NCI-H82 treated with DMSO at 0.1 percent for 48 hours (cell line): ENCODE measurements at regions not wholly inside any gene's neighbourhood (a gene's known extent, or its start where the extent isn't known, plus 50 kb on each side); places are given as distances from the start of the nearest gene placed in this dataset.
"Not testable (repeated sequence)": the region's sequence is repeated elsewhere in the genome, so short reads cannot be mapped to it uniquely, and the experiment has no call there.

Experiments
- DNase-seq: peaks from one replicate; lab custom pipeline; 2025; ENCODE audit not compliant: unreplicated experiment; lab: John Stamatoyannopoulos, UW

DNA sequence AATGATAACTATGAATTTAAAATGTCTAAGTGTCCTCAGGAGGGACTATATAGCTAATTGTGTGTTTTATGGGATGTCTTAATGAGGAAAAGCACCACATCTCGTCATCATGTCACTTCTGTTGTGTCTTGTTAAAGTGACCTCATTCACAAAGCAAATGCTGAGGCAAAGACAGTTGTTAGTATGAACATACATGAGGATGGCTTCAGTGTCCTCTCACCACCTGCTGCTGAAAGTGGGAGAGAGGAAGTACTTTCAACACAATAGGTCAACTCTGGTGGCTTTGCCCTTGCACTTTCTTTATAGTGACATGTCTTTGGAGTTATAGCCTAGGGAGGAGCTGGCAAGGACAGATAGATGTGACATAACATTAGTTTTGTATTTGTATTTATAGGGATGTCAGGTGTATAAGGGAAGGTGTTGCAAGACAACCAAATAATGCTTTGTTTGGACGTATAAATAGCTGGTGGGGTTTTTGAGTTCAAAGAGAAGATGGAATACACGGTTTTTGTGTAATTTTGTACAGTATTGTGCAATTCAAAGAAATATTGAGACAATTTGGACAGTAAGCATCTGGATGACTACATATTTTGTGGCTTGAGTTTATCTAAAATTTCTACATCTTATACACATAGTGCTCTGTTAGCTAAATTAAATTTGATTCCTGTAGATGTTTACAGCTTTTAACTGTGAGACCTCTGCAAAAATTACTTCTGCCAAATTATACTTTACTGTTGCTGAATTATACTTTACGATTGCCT lies 131.7 kb upstream of the ATP2B1 start:
- no peak for DNase-seq

DNA sequence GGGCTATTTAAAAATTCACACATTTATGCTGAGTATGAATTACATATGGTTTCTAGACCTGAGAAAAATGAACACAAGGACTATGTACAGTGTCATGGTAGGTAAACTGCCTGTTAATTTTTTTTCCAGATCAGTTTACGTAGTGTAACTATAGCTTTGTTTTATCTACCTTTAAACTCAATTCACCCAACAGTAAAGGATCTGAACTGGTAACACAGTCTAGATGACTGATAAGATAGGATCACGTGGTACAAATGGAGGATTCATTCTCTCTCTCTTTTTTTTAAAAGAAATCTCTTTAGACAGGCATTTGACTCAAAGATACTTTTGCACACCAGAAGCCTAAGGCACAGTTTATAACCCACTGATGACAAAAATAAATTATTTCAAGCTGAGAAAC lies 130.8 kb upstream of the ATP2B1 start:
- no peak for DNase-seq

DNA sequence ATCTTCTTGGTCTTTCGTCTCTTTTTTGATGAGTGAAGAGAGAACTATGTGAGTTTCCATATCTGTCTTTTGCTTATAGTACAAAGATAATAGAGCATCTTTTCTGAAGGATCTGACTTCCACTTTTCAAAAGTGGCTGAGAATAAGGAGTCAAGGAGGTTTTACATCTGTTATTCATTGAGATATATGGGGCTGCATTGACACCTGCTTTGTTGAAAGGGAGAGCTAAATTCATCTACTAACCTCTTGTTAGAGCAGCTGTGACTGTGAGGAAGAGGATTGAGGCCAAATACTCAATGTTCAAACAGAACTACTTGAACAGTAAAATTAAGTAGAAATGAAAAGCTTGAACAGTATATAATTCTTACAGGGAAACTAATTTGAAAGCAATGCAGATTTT lies 130.2 kb upstream of the ATP2B1 start:
- DNase-seq, result no peak

DNA sequence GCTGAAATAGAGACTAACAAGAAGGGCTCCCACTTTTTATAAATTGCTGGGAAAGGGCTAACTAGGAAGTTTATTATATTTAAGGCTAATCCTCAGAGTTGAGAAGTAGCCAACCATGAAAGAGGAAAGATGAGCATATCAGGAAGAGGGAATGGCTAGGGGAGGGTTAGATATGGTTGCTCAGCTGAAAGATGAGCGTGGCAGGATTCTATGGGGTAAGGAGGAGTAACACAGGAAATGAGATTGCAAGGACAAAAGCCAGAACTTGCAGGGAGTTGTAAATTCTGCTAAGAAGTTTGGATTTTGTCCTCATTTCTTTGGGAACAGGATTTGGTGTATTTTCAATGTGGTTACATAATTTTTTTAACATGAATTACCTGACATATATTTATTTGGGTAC lies 127.4 kb upstream of the ATP2B1 start:
- no peak for DNase-seq

DNA sequence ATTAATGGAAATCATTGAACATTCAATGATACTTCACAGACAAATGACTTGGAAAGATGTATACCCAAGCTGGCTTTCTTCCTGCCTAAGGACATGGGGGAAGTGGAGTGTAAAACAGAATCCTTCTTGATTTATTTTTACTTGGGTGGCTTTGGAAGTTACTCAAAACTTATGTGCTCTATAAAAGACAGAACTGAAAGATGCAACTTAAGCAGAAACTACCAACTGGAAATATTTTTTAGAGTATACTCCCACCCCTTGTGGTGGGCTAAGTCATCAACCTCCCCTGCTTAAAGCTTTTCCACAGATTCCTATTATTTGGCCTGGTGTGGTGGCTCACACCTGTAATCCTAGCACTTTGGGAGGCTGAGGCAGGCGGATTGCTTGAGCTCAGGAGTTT lies 126.0 kb upstream of the ATP2B1 start:
- no peak for DNase-seq

DNA sequence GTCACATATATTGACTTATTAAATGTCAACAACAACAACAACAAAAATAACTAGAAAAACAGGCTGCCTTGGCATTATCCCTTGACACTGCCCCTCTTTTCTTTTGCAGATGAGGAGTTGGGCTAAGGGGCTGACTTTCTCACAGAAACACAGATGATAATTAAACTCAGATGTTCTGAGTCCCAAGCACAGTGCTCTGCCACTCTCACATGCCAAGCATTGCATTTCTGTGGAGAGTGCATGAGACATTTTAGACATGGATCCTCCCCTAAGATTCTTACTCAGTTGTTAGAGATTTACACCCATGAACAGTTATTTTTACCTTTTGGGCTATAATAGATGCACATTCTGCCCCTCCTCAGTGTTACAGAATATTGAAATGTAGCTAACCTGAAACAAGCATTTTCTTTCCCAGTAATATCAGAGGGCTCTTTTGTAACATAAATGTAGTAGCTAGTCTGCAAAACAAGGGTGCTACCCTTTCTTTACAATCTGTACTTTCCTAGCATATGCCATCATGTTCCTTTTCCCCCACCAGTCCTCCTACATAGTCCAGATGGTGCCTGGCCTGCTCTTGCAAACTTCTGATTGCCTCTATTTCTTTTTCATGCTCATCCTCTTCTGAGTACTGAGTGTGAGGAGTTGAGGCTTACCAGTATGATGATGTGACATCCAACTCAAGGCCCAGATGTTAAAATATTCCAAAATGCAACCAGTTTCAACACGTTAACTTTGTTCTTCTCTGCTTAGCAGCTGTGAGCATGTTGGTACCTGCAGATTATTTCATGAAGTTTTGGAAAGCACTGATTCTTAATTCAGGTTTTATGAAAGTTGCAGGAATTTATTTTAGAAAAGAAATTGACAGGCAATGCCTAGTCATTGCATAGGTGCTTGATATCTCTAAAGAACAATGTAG lies 125.0 kb upstream of the ATP2B1 start:
- no peak for DNase-seq

DNA sequence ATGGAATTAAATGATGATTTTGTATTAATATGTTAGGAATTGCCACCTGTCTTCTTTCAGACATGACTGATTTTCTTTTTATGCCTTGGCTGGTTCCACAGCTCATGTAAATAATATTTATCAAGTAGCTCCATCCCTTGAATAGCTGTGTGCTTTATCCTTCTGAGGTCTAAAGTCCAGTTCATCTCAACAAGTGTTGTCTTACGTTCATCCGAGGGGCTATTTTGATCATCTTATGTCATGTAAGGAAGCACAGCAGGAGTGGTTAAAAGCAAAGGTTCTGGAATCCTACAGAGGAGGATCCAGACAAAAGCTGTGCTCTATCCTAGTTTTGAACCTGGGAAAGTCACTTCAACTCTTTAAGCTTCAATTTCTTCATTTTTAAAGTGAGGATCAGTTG lies 123.7 kb upstream of the ATP2B1 start:
- DNase-seq, result no peak

DNA sequence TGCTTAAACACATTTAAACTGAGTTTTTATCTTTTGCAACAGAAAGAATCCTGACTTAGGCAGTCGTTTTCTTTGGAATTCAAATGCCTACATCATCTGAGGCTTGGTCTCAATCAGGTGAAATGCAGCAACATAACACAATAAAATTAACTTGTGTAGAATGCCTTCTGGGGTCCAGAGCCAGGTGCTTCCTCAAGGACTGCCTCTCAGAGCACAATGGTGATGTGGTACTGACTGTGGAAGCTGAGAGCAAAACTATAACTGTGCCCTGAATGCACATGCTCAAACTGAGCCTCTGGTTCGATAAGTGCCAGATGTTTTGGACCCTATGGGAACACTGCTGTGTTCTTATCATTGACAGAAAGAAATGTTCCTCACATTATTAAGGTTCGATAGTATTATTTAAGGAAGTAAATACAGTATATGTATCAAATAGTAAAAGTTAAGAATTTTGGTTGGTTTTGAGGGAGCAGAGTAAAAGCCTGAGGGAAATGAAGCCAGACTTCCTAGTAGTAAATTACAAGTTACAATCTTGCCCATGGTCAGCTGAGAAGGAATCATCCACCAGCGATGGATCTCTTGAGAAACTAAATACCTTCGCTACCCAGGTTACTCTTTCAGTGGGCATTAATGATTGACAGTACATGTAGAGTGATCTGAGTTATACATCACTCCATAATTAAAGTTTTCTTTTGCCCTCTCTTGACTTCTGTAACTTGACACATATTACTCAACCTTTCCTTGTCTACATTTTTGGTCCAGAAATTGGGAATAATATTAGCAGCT lies 122.9 kb upstream of the ATP2B1 start:
- DNase-seq, result no peak

DNA sequence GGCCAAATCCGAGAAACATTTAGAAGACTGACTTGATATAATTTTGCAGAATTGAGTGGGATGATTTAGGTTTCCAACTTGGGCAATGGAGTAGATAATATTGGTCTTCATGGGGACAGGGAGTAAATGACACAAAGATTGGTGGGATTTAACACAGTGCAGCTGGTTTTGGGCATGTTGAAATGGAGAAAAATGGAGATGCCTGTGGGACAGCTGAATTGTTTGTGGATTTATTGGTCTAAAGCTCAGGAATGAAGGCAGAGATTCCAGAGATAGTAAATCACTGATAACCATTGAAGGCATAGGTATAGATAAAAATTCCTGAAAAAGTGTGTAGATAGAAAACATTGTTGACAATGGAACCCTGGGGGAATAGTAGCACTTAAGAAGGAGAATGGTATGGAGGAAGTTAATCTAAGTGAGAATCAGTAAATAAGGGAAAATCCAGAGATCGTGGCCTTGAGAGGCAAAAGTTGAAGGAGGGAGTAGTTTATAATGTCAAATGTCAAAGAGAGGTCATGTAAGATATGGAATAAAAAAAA lies 120.9 kb upstream of the ATP2B1 start:
- no peak for DNase-seq

DNA sequence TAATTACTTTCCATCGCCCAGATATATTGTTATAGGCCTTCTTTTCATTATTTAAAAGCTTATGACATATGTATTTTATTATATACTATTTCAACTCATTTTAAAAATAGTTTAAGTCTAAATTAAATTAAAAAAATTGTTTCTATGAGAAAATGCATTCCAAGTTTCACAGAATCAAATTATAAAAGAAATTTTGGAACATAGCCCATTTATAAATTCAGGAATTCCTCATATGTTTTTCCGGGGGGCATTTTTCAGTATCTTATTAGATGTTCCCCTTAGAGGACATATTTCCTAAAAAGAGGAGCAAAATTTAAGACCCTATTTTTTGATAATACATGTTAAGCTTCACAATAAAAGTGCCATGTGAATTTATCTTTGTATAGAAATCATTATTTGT lies 119.9 kb upstream of the ATP2B1 start:
- DNase-seq, result no peak

DNA sequence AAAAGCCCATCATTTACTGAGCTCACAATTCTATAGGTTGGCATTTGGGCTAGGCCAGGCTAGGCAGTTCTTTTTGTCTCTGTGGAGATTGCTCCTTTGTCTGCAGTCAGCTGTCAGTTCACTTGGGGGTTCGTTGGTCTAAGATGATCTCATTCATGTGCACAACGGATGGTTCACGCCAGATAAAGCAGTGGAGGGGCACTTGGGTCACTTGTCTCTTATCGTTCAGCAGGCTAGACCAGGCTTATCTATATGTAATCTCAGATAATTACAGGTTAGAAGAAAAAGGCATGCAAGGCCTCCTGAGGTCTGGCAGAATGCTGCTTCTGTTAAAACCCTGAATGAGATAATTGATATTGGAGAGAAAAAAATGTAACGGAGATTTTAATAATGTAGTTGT lies 119.0 kb upstream of the ATP2B1 start:
- peak; percentile 21 for DNase-seq

DNA sequence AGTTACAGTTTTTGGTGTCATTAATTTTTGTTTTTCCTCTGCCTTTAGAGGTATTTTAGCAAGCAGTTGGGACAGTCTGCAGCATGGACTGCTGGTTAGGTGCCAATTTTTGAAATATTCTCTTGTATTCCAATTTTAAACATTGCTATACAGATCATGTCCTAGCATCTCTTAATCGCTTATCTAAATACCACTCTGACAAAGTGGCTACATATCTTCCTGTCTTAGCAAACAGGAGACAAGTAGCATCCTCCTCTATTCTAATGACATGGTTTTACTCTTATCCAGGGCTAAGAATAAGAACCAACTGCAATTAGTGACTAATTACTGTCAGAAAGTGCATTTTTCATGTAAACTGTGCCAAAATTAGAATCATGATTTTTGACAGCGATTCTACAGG lies 117.8 kb upstream of the ATP2B1 start:
- DNase-seq, result no peak

DNA sequence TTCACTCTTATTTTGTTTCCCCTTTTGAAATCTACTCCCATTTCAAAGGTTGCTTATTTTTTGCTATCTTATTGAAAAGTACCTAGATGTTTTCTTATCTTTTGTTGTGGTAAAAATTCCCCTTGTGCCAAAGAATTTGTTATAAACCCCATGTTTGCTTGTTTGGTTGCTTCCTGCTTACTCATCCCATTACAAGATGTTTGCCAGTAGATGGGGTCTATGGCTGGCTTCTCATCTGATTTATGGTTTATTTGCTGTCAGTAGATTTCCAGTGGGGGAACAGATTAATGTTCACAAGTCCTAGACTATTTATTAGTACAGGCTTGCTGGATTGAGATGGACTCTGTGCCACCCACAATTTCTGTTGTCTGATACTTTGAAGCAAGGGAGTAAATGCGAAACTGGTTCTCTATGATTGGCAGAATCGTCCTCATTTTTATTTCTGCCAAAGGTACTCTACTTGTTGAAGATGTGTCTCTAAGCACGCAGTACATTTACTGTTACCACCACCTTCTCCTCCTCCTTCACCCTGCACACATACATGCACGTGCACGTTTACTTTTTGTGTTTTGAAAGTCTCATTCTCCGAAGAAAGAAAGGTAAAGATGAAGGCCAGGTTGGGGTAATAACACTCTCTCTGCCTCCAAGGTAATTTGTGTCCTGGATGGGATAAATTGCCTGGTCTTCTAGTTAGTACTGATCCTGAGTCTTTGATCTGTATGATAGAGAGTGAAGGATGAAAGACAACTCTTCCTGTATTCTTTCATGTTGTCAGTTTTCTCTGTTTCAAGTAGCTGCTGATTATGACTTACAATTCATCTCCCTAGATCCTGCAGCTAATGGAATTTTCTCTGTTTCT lies 117.2 kb upstream of the ATP2B1 start:
- DNase-seq, result peak; percentile 21

DNA sequence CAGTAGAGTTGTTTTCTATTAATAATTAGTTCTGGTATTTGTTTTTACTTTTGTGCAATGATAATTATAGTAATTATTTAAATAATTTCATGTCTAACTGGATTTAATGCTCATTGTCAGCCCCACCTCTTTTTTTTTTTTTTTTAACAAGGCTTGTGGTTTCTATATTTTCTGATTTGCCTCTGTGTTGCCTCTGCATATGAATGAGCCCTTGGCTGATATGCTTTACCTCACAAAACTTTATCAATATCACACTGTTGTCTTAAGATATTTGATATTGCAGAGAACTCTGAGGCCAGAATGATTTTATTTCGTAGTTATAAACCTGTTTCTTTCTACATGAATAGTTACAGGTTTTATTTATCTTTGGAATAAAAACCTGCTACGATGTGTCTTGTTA lies 116.2 kb upstream of the ATP2B1 start:
- DNase-seq, result no peak

DNA sequence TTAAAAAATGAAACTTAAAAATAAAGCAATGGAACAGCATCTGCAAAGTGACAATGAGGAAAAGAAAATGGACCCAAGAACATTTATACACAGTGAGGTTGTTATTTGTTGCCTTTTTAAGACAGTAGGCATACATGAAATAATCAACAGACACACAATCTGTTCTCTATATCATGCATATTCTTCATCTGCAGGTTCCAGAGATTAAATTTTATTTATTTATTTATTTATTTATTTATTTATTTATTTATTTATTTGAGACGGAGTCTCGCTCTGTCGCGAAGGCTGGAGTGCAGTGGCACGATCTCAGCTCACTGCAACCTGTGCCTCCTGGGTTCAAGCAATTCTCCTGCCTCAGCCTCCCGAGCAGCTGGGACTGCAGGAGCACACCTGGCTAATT lies 114.4 kb upstream of the ATP2B1 start:
- DNase-seq, result not testable (repeated sequence)

DNA sequence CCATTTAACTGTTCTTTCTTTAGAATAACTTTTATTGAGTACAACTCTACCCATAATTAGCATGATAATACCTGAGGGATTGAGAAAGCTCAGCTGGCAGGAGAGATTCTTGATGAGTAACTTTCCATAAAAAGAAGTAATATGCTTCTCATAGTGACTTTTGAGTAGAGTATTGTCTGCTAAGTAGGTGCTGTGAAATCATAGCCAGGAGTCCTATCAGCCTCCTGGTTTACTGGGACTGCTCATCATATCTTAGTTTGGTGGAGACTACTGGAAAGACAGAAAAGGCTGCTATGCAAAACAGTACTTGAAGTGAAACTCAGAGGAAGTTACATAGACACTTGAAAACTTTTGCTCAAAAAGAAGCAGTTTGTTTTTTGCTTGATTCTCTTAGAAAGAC lies 113.3 kb upstream of the ATP2B1 start:
- DNase-seq, result no peak

DNA sequence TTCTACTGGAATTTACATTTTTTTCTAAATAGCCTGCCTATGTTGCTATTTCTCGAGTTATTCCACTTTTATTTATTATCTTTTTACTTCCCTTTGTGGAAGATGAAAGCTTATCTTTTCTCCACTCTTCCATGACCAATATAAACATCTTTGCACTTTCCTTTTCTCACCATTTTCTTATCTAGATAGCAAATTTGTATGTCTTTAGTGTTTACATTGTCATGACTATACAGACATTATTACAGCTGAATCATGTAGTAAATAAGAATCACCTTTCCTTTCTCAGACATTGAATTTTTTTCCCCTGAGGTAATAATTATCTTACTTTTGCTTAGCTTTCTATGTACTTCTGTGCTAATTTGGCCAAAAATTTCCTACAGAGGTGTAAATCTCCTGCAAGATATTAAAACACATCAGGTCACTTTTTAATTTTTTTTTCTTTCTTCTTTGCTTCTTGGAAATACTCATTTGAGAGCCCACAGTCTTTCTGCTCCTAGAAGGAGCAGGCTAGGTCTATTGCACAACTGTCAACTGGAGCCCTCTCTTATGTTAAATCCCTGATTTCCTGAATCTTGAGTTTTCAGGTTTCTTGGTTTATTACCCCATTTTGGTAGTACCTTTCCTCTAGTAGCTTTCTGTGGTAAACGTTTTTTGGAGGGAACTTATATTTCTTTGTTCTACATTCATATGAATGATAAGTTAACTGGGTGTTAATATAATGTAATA lies 109.0 kb upstream of the ATP2B1 start:
- DNase-seq, result no peak

DNA sequence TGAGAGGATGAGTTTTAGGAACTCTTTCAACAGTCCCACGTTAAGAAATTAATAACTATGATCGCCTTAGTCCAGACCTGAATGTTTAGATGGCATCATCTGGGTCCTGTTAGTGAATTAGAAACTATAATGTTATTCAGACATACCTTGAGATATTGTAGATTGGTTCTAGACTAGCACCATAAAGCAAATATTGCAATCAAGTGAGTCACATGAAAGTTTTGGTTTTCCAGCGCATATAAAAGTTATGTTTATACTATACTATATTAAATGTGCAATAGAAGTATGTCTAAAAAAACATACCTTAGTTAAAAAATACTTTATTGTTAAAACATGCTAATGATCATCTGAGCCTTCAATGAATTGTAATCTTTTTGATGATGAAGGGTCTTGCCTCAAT lies 106.6 kb upstream of the ATP2B1 start:
- DNase-seq, result no peak

DNA sequence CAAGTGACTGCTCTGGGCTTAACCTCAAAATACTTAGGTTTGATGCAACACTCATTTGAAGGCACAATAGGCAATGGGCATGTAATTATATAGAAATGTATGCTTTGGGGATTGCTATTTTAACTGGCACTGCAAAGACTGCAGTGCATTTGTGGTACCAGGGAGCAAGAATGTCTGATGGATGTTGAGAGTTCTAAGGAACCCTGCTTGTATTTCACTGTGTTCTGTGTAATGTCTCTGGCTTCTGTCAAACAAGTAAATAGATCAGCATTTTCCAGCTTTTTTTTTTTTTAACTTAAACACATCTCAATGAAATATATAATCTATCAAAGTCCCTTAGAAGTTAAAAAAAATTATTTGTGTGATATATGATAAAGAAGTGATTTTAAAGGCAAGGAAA lies 94.8 kb upstream of the ATP2B1 start:
- DNase-seq, result no peak

DNA sequence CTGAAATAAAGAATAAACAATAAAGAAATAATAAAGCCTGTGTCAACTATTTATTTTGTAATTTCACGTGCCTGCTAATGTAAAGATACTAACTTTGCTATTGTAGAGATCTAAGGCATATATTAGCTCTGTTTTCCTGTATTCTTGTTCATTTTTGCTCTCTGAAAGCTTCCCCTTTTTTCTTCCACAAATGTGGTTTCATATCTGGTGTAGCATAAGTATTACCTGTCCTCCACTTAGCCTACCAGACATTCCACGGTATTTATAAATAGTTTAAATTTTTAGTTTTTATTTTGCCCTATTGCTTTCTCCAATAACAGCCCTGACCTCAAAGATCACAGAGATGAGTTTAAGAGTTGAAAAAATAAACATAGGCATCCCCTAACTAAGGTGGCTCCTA lies 92.6 kb upstream of the ATP2B1 start:
- no peak for DNase-seq
